ENCODE measurements at regions not wholly inside any gene's neighbourhood (a gene's known extent, or its start where the extent isn't known, plus 50 kb on each side); places are given as distances from the start of the nearest gene placed in this dataset.
"Not testable (repeated sequence)": the region's sequence is repeated elsewhere in the genome, so short reads cannot be mapped to it uniquely, and the experiment has no call there.

DNA sequence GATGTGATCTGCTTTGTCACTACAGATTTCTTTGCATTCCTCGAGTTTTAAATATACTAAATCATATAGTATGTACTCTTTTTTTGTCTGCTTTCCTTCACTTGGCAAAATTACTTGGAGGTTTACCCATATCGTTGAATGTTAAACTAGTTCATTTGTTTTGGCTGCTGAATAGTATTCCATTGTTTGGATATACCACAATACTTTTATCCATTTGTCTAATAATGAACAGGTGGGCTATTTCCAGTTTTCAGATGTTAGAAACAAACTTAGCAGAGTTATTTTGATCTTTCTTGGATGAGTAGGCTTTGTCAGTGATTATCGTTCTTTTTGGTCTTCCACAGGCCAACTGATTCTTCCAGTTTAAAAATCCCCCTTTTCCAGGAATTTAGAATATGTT, 154.0 kb upstream of the TGFBR2 start:
- TF ChIP-seq, protein P1, sequence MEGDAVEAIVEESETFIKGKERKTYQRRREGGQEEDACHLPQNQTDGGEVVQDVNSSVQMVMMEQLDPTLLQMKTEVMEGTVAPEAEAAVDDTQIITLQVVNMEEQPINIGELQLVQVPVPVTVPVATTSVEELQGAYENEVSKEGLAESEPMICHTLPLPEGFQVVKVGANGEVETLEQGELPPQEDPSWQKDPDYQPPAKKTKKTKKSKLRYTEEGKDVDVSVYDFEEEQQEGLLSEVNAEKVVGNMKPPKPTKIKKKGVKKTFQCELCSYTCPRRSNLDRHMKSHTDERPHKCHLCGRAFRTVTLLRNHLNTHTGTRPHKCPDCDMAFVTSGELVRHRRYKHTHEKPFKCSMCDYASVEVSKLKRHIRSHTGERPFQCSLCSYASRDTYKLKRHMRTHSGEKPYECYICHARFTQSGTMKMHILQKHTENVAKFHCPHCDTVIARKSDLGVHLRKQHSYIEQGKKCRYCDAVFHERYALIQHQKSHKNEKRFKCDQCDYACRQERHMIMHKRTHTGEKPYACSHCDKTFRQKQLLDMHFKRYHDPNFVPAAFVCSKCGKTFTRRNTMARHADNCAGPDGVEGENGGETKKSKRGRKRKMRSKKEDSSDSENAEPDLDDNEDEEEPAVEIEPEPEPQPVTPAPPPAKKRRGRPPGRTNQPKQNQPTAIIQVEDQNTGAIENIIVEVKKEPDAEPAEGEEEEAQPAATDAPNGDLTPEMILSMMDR (IDR thresholded peaks at IDR 0.05; ENCODE audit: control extremely low read depth, extremely low read depth, low read depth, missing control alignments) = no peak
- ChIA-PET CTCF (no interaction called here), POLR2A (no interaction called here)
- DNase-seq (ENCODE audit: extremely low spot score) = no peak

DNA sequence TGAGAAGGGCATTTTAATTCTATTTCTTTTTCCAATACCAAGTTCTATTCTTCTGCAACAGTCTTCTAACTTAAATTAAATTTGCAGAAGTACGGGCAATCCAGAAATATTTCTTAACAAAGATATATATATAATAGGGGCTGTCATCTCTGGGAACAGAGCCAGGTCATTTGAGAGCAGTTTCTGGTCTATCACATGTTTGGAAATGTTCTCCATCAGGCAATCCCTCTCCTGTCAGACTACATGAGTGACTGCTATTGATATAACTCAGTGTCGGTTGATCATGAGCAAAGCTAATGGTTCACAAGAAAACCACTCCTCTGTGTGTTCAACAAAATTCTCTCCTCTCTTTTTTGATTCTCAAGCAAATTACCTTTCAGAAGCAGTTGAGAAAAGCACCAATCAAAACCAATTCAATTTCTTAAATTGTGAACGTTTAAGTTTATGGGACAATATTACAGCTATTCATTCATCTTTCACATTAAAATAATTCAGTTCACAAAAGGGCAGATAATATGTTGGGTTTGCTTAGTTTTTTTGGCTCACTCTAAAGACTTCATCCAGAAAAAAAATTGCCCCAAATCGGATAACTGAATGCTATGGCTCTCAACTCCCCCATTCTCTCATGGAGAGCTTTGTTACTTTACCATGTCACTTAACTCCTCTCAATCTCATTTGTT, 152.9 kb upstream of the TGFBR2 start:
- no peak for DNase-seq (ENCODE audit: extremely low spot score)
- ChIA-PET CTCF (interaction anchor here (2.1 kb wide), 1 partner anchor 18 kb away, joined by 6 read pairs; no protein-coding TSS in a partner anchor), POLR2A (no interaction called here)

DNA sequence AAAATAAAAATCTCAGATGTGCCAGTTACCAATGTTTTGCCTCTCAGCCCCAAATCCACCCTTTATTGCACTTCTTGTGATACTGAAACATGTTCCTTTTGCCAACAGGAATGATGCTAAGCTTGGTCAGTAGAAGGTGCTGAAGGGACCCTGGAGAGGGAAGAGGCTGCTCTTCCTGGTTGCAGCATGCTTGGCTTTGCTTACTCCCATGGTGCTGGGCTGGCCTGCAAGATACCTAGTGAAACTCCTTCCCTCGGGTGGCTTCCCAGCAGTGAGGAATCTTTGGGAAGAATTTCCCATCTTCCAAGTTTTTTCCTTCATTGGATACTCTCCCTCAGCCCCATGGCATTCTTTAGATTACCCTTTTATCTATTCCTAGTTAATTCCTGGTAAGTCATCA, 151.8 kb upstream of the TGFBR2 start:
- TF ChIP-seq, protein P1 (IDR thresholded peaks at IDR 0.05; ENCODE audit: control extremely low read depth, extremely low read depth, low read depth, missing control alignments) = no peak

More for the DNA sequence above, 152.9 kb upstream of the TGFBR2 start:
- TF ChIP-seq, protein P1 (IDR thresholded peaks at IDR 0.05; ENCODE audit: control extremely low read depth, extremely low read depth, low read depth, missing control alignments) = no peak

DNA sequence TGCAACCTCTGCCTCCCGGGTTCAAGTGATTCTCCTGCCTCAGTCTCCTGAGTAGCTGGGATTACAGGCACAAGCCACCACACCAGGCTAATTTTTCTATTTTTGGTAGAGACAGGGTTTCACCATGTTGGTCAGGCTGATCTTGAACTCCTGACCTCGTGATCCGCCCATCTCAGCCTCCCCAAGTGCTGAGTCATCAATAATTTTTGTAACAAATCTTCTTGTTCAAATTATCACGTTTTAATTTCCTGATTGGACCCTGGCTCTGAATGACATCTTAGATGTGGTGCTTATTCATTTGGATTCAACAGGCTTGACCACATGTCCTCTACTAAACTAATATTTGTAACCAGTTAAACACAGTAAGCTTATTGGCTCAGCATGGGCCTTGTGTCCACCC, 151.3 kb upstream of the TGFBR2 start:
- POLR2A ChIA-PET; DNase-seq (ENCODE audit: extremely low spot score): not testable (repeated sequence)
- CTCF ChIA-PET = interaction anchor here (2.1 kb wide), 1 partner anchor 19 kb away, joined by 6 read pairs; no protein-coding TSS in a partner anchor

More for the DNA sequence above, 151.8 kb upstream of the TGFBR2 start:
- POLR2A ChIA-PET = no interaction called here
- CTCF ChIA-PET = interaction anchor here (0.9 to 2.1 kb wide), 2 partner anchors 19 to 38 kb away, joined by 3 to 6 read pairs; no protein-coding TSS in a partner anchor
- no peak for DNase-seq (ENCODE audit: extremely low spot score)

DNA sequence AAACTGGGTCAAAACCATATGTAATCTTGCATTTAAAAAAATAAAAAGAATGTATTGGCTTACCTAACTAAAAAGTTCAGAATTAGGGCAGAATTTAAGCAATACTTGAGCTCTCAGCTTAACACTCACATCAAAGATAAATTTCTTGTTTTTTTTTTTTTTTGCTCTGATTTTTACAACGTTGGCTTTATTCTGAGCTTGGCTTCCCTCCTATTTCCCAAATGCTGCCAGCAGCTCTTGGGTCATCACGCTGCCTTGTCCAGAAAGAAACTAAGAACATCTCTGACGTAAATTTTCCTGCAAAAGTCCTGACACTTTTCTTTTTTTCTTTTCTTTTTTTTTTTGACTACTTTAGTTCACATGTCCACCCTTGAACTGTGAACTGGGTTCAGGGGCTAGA, 150.6 kb upstream of the TGFBR2 start:
- ChIA-PET CTCF (interaction anchor here (1.1 kb wide), 1 partner anchor 11 kb away, joined by 4 read pairs; no protein-coding TSS in a partner anchor), POLR2A (no interaction called here)
- DNase-seq (ENCODE audit: extremely low spot score) = no peak
- TF ChIP-seq, protein P1 (IDR thresholded peaks at IDR 0.05; ENCODE audit: control extremely low read depth, extremely low read depth, low read depth, missing control alignments) = no peak

GRCh38 chr3:30456264-30456663, 150.1 kb upstream of the TGFBR2 start:
- TF ChIP-seq, protein P1 (IDR thresholded peaks at IDR 0.05; ENCODE audit: control extremely low read depth, extremely low read depth, low read depth, missing control alignments) = no peak
- ChIA-PET POLR2A (no interaction called here), CTCF (interaction anchor here (0.8 to 1.1 kb wide), 3 partner anchors 12 to 238 kb away, joined by 3 to 4 read pairs (median 3); no protein-coding TSS in a partner anchor)
- no peak for DNase-seq (ENCODE audit: extremely low spot score)

DNA sequence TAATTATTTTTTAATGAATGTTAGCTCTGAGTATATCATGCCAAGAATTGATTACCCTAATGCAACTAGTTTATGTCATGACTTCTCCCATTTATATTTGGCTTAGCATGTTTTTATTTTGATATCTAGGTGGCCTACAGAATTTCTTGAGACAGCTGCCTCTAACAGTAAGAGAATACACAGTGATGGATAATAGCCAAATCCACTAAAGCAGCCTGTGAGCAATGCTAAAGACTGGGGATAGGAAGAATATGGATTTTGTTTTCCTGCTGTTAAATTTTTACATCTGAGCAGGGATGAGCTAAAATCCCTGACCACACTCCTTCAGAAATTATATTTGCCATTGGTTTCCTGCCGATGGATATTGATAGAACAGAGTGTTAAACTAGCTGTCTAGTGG, 149.3 kb upstream of the TGFBR2 start:
- CTCF ChIA-PET = interaction anchor here (0.8 to 1.5 kb wide), 8 partner anchors 9 to 238 kb away, joined by 3 to 4 read pairs (median 3); no protein-coding TSS in a partner anchor
- TF ChIP-seq, protein P1 (IDR thresholded peaks at IDR 0.05; ENCODE audit: control extremely low read depth, extremely low read depth, low read depth, missing control alignments) = no peak
- DNase-seq (ENCODE audit: extremely low spot score) = no peak
- POLR2A ChIA-PET = no interaction called here

All from GM10248 (cell line).